HCT116 (cell line): ENCODE measurements at regions not wholly inside any gene's neighbourhood (a gene's known extent, or its start where the extent isn't known, plus 50 kb on each side); places are given as distances from the start of the nearest gene placed in this dataset.

ENCODE experiments used
- ATF3 ChIP-seq: IDR thresholded peaks from 2 replicates; pipeline ENCODE4 v1.6.1; 2012
- CTCF ChIP-seq, 3 experiments: fragments of 200-600 bp in 1 of 3; sonication (generic) in 1 of 3; IDR thresholded peaks in 2 of 3; conservative IDR thresholded peaks in 1 of 3; 2 replicates each; pipeline ENCODE4 v1.5.1; 2012 to 2017; ENCODE audit warnings: low read depth in 2 of 3, low read length in 2 of 3, antibody characterized with exemption in 1 of 3, borderline replicate concordance in 1 of 3, control low read depth in 1 of 3, mild to moderate bottlenecking in 1 of 3, mixed read lengths in 1 of 3, mixed run types in 1 of 3, moderate library complexity in 1 of 3; ENCODE audit not compliant: insufficient read depth in 1 of 3
- EZH2 ChIP-seq: fragments of 200-600 bp; sonication (generic); IDR thresholded peaks from 2 replicates; pipeline ENCODE4 v1.6.1; 2017; ENCODE audit warnings: antibody characterized with exemption, mixed run types
- EZH2phosphoT487 ChIP-seq: fragments of 200-600 bp; IDR thresholded peaks from 2 replicates; pipeline ENCODE4 v1.6.1; 2018; ENCODE audit warnings: antibody characterized with exemption, borderline replicate concordance
- FOSL1 ChIP-seq: IDR thresholded peaks from 2 replicates; pipeline ENCODE4 v1.6.1; 2012; ENCODE audit warnings: low read depth
- JUND ChIP-seq: IDR thresholded peaks from 2 replicates; pipeline ENCODE4 v1.6.1; 2012
- POLR2A ChIP-seq: IDR thresholded peaks from 2 replicates; pipeline ENCODE4 v1.7.0; 2011; ENCODE audit warnings: borderline replicate concordance; ENCODE audit not compliant: insufficient read depth, insufficient read length; ENCODE audit errors: extremely low read depth
- RAD21 ChIP-seq: IDR thresholded peaks from 2 replicates; pipeline ENCODE4 v1.6.1; 2012; ENCODE audit warnings: low read depth, mild to moderate bottlenecking
- SIN3A ChIP-seq: IDR thresholded peaks from 2 replicates; pipeline ENCODE4 v1.6.1; 2012; ENCODE audit warnings: low read depth
- SP1 ChIP-seq: IDR thresholded peaks from 2 replicates; pipeline ENCODE4 v1.6.1; 2012; ENCODE audit warnings: low read depth
- YY1 ChIP-seq: IDR thresholded peaks from 2 replicates; pipeline ENCODE4 v1.6.1; 2011; ENCODE audit warnings: low read length, low read depth, moderate library complexity, mild to moderate bottlenecking; ENCODE audit not compliant: insufficient replicate concordance; ENCODE audit errors: extremely low read depth
- ZBTB33 ChIP-seq: IDR thresholded peaks from 2 replicates; pipeline ENCODE4 v1.6.1; 2011; ENCODE audit warnings: mild to moderate bottlenecking, low read length, moderate library complexity; ENCODE audit not compliant: insufficient replicate concordance; ENCODE audit errors: extremely low read depth

GRCh38 chr20:55360895-55361294 is 644.4 kb downstream of the CBLN4 start:
- TF ChIP-seq CTCF (IDR thresholded peaks at IDR 0.05 in 2 of 3, conservative IDR thresholded peaks at IDR 0.05 in 1 of 3; ENCODE audit: borderline replicate concordance in 1 of 3, insufficient read depth in 1 of 3, low read depth in 2 of 3, low read length in 2 of 3): no peak
- TF ChIP-seq SIN3A: no peak
- no peak for TF ChIP-seq POLR2A
- TF ChIP-seq RAD21: no peak
- no peak for TF ChIP-seq YY1
- no peak for TF ChIP-seq SP1
- no peak for TF ChIP-seq EZH2
- no peak for TF ChIP-seq EZH2phosphoT487
- no peak for TF ChIP-seq FOSL1
- TF ChIP-seq JUND: no peak
- TF ChIP-seq ZBTB33: no peak
- no peak for TF ChIP-seq ATF3
